PC-3 (cell line): ENCODE measurements at regions not wholly inside any gene's neighbourhood (a gene's known extent, or its start where the extent isn't known, plus 50 kb on each side); places are given as distances from the start of the nearest gene placed in this dataset.

Source experiments
- ATAC-seq: fragments of 200-7000 bp; cut with Tn5 transposase; 2 replicates; pipeline ENCODE4 v1.9.1; 2020; ENCODE audit warnings: mild to moderate bottlenecking, moderate library complexity
- BruUV-seq: library from RNA; stranded (reverse); fragments of 400-500 nt; replicated peaks from 2 replicates; lab custom pipeline; 2021; lab: Mats Ljungman, UMichigan
- CTCF ChIA-PET: fragments of 300-600 bp; sonication (Branson Sonifier 250); formaldehyde crosslinking; loops from one replicate; lab custom pipeline; 2022; ENCODE audit warnings: antibody characterized with exemption; lab: Charles Lee
- POLR2A ChIA-PET: fragments of 300-600 bp; sonication (Branson Sonifier 250); formaldehyde crosslinking; loops from one replicate; lab custom pipeline; 2022; ENCODE audit warnings: antibody characterized with exemption; ENCODE audit not compliant: unreplicated experiment; lab: Charles Lee
- DNase-seq: peaks from one replicate; pipeline ENCODE4 v3.0.0-alpha.2; 2015
- H2AFZ ChIP-seq: fragments of 300-600 bp; sonication (generic); 2 replicates; pipeline ENCODE4 v1.6.0; 2016; ENCODE audit warnings: antibody characterized with exemption, low read length
- H3F3A ChIP-seq: fragments of 300-600 bp; sonication (generic); one replicate; pipeline ENCODE4 v1.6.0; 2017; ENCODE audit warnings: antibody characterized with exemption, low read length, control low read depth, mild to moderate bottlenecking; ENCODE audit not compliant: unreplicated experiment
- H3K27ac ChIP-seq: fragments of 300-600 bp; sonication (generic); 2 replicates; pipeline ENCODE4 v1.5.1; 2016; ENCODE audit warnings: mild to moderate bottlenecking, low read length
- H3K27me3 ChIP-seq: fragments of 300-600 bp; sonication (generic); 2 replicates; pipeline ENCODE4 v1.6.1; 2016; ENCODE audit warnings: low read length, mixed read lengths
- H3K36me3 ChIP-seq: fragments of 300-600 bp; sonication (generic); 2 replicates; pipeline ENCODE4 v1.6.1; 2016; ENCODE audit warnings: low read depth, mixed run types, low read length, mixed read lengths
- H3K4me1 ChIP-seq: fragments of 300-600 bp; sonication (generic); 2 replicates; pipeline ENCODE4 v1.5.1; 2016; ENCODE audit warnings: low read length; ENCODE audit not compliant: insufficient read depth
- H3K4me2 ChIP-seq: fragments of 300-600 bp; sonication (generic); 2 replicates; pipeline ENCODE4 v1.6.0; 2016; ENCODE audit warnings: low read length
- H3K4me3 ChIP-seq: fragments of 300-600 bp; sonication (generic); 2 replicates; pipeline ENCODE4 v1.5.1; 2016; ENCODE audit warnings: mild to moderate bottlenecking, low read length, mixed read lengths
- H3K79me2 ChIP-seq: fragments of 300-600 bp; sonication (generic); 2 replicates; pipeline ENCODE4 v1.6.1; 2017; ENCODE audit warnings: low read length, mixed read lengths
- H3K9ac ChIP-seq: fragments of 300-600 bp; sonication (generic); 2 replicates; pipeline ENCODE4 v1.6.0; 2016; ENCODE audit warnings: mild to moderate bottlenecking, low read length
- H3K9me2 ChIP-seq: fragments of 300-600 bp; sonication (generic); replicated peaks from 2 replicates; pipeline ENCODE4 v1.6.1; 2016; ENCODE audit warnings: mixed run types, low read length, mixed read lengths
- H3K9me3 ChIP-seq: fragments of 300-600 bp; sonication (generic); 2 replicates; pipeline ENCODE4 v1.6.1; 2016; ENCODE audit warnings: low read length, mixed read lengths
- H4K20me1 ChIP-seq: fragments of 300-600 bp; sonication (generic); 2 replicates; pipeline ENCODE4 v1.6.1; 2016; ENCODE audit warnings: low read length, mixed read lengths
- CTCF ChIP-seq: fragments of 300-600 bp; sonication (generic); conservative IDR thresholded peaks from 2 replicates; pipeline ENCODE4 v1.5.1; 2017; ENCODE audit warnings: antibody characterized with exemption, low read depth, mild to moderate bottlenecking, low read length
- EZH2 ChIP-seq: fragments of 300-600 bp; sonication (generic); IDR thresholded peaks from one replicate; pipeline ENCODE4 v1.6.1; 2017; ENCODE audit warnings: antibody characterized with exemption, mild to moderate bottlenecking, low read length; ENCODE audit not compliant: unreplicated experiment
- EZH2phosphoT487 ChIP-seq: fragments of 300-600 bp; sonication (generic); IDR thresholded peaks from 2 replicates; pipeline ENCODE4 v1.6.1; 2018; ENCODE audit warnings: mild to moderate bottlenecking, antibody characterized with exemption, low read length, borderline replicate concordance
- intact Hi-C: fragments of 100-400 bp; cut with micrococcal nuclease; formaldehyde crosslinking; loops from 2 replicates; pipeline ENCODE4 v1.9.0; 2023

- Histone ChIP-seq H3K9me2 (no peaks in the 10 kb centered on the region), H3K79me2 (no peaks in the 10 kb centered on the region), H3K4me2 (no peak overlapping the region), H3F3A (no peaks in the 10 kb centered on the region), H3K27me3 (peaks cover 63% of the 10 kb centered on the region), H3K9me3 (no peaks in the 10 kb centered on the region), H3K36me3 (no peaks in the 10 kb centered on the region), H2AFZ (no peak overlapping the region), H4K20me1 (no peaks in the 10 kb centered on the region), H3K27ac (no peak overlapping the region), H3K4me1 (no peaks in the 10 kb centered on the region), H3K4me3 (no peak overlapping the region), H3K9ac (no peak overlapping the region)
- ChIA-PET POLR2A (no interaction called here), CTCF (no interaction called here)
- intact Hi-C loops, result no loop called here
- no TSS peak for BruUV-seq
- DNase-seq (no peak), ATAC-seq (no peak)
- TF ChIP-seq CTCF (no peak), EZH2phosphoT487 (no peak), EZH2 (no peak)
Observed at GRCh38 chr22:22827187-22827939, 60.3 kb upstream of the IGLL5 start.

GRCh38 chr22:22830193-22830592, 57.4 kb upstream of the IGLL5 start:
- BruUV-seq, result no TSS peak
- Histone ChIP-seq H3K4me3 (no peak overlapping the region), H2AFZ (no peak overlapping the region), H3K9ac (no peak overlapping the region), H3K79me2 (no peaks in the 10 kb centered on the region), H3K4me2 (no peak overlapping the region), H3K4me1 (no peaks in the 10 kb centered on the region), H3K9me3 (no peaks in the 10 kb centered on the region), H4K20me1 (no peaks in the 10 kb centered on the region), H3K36me3 (no peaks in the 10 kb centered on the region), H3K27me3 (peaks cover 66% of the 10 kb centered on the region), H3F3A (no peaks in the 10 kb centered on the region), H3K27ac (no peak overlapping the region), H3K9me2 (no peaks in the 10 kb centered on the region)
- no peak for ATAC-seq
- intact Hi-C loops, result no loop called here
- POLR2A ChIA-PET, result no interaction called here
- CTCF ChIA-PET, result no interaction called here
- TF ChIP-seq EZH2phosphoT487 (no peak), CTCF (no peak), EZH2 (no peak)
- DNase-seq, result no peak

GRCh38 chr22:22830957-22831688, 56.5 kb upstream of the IGLL5 start:
- no peaks in the 10 kb centered on the region for H4K20me1 ChIP-seq
- CTCF ChIA-PET, result no interaction called here
- H3K4me2 ChIP-seq, result no peak overlapping the region
- H3K9me3 ChIP-seq, result no peaks in the 10 kb centered on the region
- no TSS peak for BruUV-seq
- H3F3A ChIP-seq, result no peaks in the 10 kb centered on the region
- TF ChIP-seq EZH2, result no peak
- no peak for TF ChIP-seq CTCF
- TF ChIP-seq EZH2phosphoT487, result no peak
- no peak overlapping the region for H3K27ac ChIP-seq
- H3K9me2 ChIP-seq, result no peaks in the 10 kb centered on the region
- H3K4me1 ChIP-seq, result no peaks in the 10 kb centered on the region
- DNase-seq, result no peak
- no peak overlapping the region for H3K9ac ChIP-seq
- peaks cover 65% of the 10 kb centered on the region for H3K27me3 ChIP-seq
- POLR2A ChIA-PET, result no interaction called here
- no peak overlapping the region for H2AFZ ChIP-seq
- no peak for ATAC-seq
- no peaks in the 10 kb centered on the region for H3K79me2 ChIP-seq
- intact Hi-C loops, result no loop called here
- no peak overlapping the region for H3K4me3 ChIP-seq
- no peaks in the 10 kb centered on the region for H3K36me3 ChIP-seq
